Thyroid gland (tissue), 4 donors: ENCODE measurements at regions not wholly inside any gene's neighbourhood (a gene's known extent, or its start where the extent isn't known, plus 50 kb on each side); places are given as distances from the start of the nearest gene placed in this dataset.
A peak's percentile ranks its signal among the peaks of the same experiment; 100 is the strongest.

Experiments used
- DNase-seq, 2 donors: peaks; one replicate each; pipeline ENCODE4 v3.0.0-alpha.2; 2019
- H3K27ac ChIP-seq, 3 donors: fragments of 200-600 bp; sonication (generic); 1 replicate in 2 of 3; 2 replicates in 1 of 3; pipeline ENCODE4 v1.5.1; 2016 to 2019; ENCODE audit warnings: mild to moderate bottlenecking in 1 of 3, moderate library complexity in 1 of 3
- H3K27me3 ChIP-seq: fragments of 200-600 bp; sonication (generic); one replicate; pipeline ENCODE4 v1.5.1; 2019
- H3K36me3 ChIP-seq, 2 donors: fragments of 200-600 bp; sonication (generic); one replicate each; pipeline ENCODE4 v1.5.1; 2016 to 2019
- H3K4me1 ChIP-seq, 2 donors: fragments of 200-600 bp; sonication (generic); one replicate each; pipeline ENCODE4 v1.5.1; 2017 to 2019
- H3K4me3 ChIP-seq, 3 donors: fragments of 200-600 bp; sonication (generic); replicated peaks in 1 of 3; 1 replicate in 2 of 3; 2 replicates in 1 of 3; pipeline ENCODE4 v1.5.1; 2016; ENCODE audit warnings: mild to moderate bottlenecking in 1 of 3
- H3K9me3 ChIP-seq: fragments of 200-600 bp; sonication (generic); one replicate; pipeline ENCODE4 v1.5.1; 2017
- POLR2A ChIP-seq, 2 donors: fragments of 450-650 bp; IDR thresholded peaks; one replicate each; pipeline ENCODE4 v1.6.1; 2017; ENCODE audit warnings: antibody characterized with exemption in 2 of 2, mild to moderate bottlenecking in 2 of 2, moderate library complexity in 1 of 2
- WGBS, 2 donors: methylation state at CpG; one replicate each; pipeline ENCODE4 v1.1.5; 2017; 5-methylcytosine and 5-hydroxymethylcytosine counted together
- intact Hi-C: fragments of 100-400 bp; cut with DNase I; formaldehyde crosslinking; loops from one replicate; pipeline ENCODE4 v1.15.1; 2023
- TF ChIP-seq, protein P1 (sequence below), 6 experiments: fragments of 200-600 bp in 3 of 6; fragments of 450-650 bp in 3 of 6; sonication (generic) in 3 of 6; IDR thresholded peaks; one replicate each; pipeline ENCODE4 v1.5.1; 2016 to 2019; ENCODE audit warnings: antibody characterized with exemption in 6 of 6, mild to moderate bottlenecking in 2 of 6, inconsistent platforms in 1 of 6, moderate library complexity in 1 of 6

GRCh38 chr19:28483197-28483596 is 729.8 kb downstream of the UQCRFS1 start:
- no peaks in the 10 kb centered on the region for H3K36me3 ChIP-seq
- no peaks in the 10 kb centered on the region for H3K4me1 ChIP-seq
- H3K9me3 ChIP-seq, result no peaks in the 10 kb centered on the region
- no peak for TF ChIP-seq POLR2A (IDR thresholded peaks at IDR 0.05)
- TF ChIP-seq, protein P1, sequence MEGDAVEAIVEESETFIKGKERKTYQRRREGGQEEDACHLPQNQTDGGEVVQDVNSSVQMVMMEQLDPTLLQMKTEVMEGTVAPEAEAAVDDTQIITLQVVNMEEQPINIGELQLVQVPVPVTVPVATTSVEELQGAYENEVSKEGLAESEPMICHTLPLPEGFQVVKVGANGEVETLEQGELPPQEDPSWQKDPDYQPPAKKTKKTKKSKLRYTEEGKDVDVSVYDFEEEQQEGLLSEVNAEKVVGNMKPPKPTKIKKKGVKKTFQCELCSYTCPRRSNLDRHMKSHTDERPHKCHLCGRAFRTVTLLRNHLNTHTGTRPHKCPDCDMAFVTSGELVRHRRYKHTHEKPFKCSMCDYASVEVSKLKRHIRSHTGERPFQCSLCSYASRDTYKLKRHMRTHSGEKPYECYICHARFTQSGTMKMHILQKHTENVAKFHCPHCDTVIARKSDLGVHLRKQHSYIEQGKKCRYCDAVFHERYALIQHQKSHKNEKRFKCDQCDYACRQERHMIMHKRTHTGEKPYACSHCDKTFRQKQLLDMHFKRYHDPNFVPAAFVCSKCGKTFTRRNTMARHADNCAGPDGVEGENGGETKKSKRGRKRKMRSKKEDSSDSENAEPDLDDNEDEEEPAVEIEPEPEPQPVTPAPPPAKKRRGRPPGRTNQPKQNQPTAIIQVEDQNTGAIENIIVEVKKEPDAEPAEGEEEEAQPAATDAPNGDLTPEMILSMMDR (IDR thresholded peaks at IDR 0.05), result no peak
- intact Hi-C loops, result no loop called here
- H3K4me3 ChIP-seq, result no peak overlapping the region
- H3K27me3 ChIP-seq, result no peaks in the 10 kb centered on the region
- 91 to 96% methylated on average over 3 of the region's 3 CpGs for WGBS, 2 donors
- no peak for DNase-seq
- no peak overlapping the region for H3K27ac ChIP-seq

DNA sequence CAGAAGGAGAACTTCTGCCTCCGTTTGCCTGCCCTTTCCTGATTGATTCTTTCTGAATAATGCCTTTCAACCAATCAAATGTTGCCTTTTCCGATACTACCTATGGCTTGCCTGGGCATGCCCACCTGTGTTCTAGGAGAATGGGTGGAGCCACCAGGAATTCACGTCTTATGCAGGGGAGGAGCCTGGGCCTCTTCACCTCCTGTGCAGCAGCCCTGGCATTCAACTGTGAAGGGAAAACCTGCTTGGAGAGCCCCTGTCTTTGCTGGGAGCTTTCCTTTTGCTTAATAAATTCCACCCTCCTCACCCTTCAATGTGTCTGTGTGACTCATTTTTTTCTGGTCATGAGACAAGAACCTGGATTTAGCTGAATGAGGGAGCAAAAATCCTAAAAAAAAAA is 730.7 kb downstream of the UQCRFS1 start:
- no peaks in the 10 kb centered on the region for H3K27me3 ChIP-seq
- intact Hi-C loops, result no loop called here

DNA sequence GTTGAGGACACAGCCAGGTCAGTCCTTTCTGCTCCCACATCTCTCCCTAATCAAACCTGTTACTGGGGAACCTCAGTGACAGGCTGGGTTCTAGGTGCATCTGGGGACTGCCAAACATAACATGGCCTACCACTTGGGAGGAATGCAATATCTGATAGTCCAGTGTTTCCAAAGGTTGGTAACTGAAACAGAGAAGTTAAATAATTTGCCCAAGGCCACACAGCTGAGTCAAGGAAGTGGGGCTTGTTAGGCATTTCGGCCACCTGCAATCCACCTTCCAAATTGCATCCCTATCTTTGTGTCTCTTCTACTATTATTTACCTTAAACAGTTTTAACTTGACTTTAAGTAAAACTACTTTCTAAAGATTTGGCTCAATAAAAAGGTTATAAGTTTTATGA is 731.3 kb downstream of the UQCRFS1 start:
- TF ChIP-seq POLR2A (IDR thresholded peaks at IDR 0.05), result no peak
- TF ChIP-seq, protein P1 (IDR thresholded peaks at IDR 0.05), result no peak
- Histone ChIP-seq H3K4me1 (no peaks in the 10 kb centered on the region), H3K27me3 (no peaks in the 10 kb centered on the region), H3K4me3 (no peak overlapping the region), H3K27ac (no peak overlapping the region), H3K9me3 (no peaks in the 10 kb centered on the region), H3K36me3 (no peaks in the 10 kb centered on the region)
- intact Hi-C loops, result no loop called here
- no peak for DNase-seq
- 78 to 81% methylated on average over 1 of the region's 1 CpG for WGBS, 2 donors

More for the DNA sequence above, 730.7 kb downstream of the UQCRFS1 start:
- Histone ChIP-seq H3K9me3 (no peaks in the 10 kb centered on the region), H3K27ac (no peak overlapping the region), H3K4me3 (no peak overlapping the region), H3K36me3 (no peaks in the 10 kb centered on the region), H3K4me1 (no peaks in the 10 kb centered on the region)
- whole genome bisulfite sequencing, 2 donors, result 57 to 67% methylated on average over 3 of the region's 3 CpGs
- DNase-seq, result peak in 1 of 2 donors; percentile 20
- no peak for TF ChIP-seq POLR2A (IDR thresholded peaks at IDR 0.05)
- TF ChIP-seq, protein P1 (IDR thresholded peaks at IDR 0.05), result no peak

DNA sequence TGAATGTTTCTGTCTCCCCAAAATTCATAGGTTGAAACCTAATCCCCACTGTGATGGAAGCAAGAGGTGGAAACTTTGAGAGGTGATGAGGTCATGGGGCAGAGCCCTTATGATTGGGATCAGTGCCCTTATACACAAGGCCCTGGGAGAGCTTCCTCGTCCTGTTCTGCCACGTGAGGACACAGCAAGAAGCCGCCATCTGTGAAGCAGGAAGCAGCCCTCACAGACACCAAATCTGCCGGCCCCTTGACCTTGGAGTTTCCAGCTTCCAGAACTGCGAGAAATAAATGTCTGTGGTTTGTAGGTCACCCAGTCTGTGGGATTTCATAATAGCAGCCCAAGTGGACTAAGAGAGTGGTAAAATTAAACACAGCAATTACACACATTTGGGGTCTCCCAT is 737.4 kb downstream of the UQCRFS1 start:
- 42 to 45% methylated on average over 5 of the region's 5 CpGs for WGBS, 2 donors
- H3K4me1 ChIP-seq, result no peaks in the 10 kb centered on the region
- intact Hi-C loops, result no loop called here
- no peaks in the 10 kb centered on the region for H3K27me3 ChIP-seq
- TF ChIP-seq POLR2A (IDR thresholded peaks at IDR 0.05), result no peak
- TF ChIP-seq, protein P1 (IDR thresholded peaks at IDR 0.05), result no peak
- no peak overlapping the region for H3K4me3 ChIP-seq
- H3K9me3 ChIP-seq, result no peaks in the 10 kb centered on the region
- H3K27ac ChIP-seq, result no peak overlapping the region
- no peaks in the 10 kb centered on the region for H3K36me3 ChIP-seq
- no peak for DNase-seq

DNA sequence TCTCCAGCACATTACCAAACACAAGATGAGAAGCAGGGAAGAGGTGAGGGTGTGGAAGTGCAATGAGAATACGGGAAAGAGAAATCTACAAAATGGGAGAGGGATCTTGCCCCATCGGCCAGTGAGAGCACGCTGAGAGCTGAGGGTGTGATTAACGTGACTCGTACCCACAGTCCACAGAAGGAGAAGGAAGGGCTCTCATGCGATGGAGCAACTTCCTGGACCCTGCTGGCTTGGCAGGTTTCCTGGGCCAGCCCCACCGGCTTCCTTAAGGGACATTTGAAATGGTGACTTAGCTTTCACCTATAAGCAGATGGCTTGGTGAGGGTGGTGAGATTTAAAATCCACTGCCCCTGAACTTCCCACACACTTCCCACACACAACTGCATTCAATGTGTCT is 740.1 kb downstream of the UQCRFS1 start:
- 44% methylated on average over 7 of the region's 7 CpGs for WGBS, 2 donors
- no peak overlapping the region for H3K27ac ChIP-seq
- intact Hi-C loops, result no loop called here
- no peaks in the 10 kb centered on the region for H3K9me3 ChIP-seq
- TF ChIP-seq, protein P1 (IDR thresholded peaks at IDR 0.05), result no peak
- TF ChIP-seq POLR2A (IDR thresholded peaks at IDR 0.05), result no peak
- H3K36me3 ChIP-seq, result no peaks in the 10 kb centered on the region
- no peak for DNase-seq
- no peaks in the 10 kb centered on the region for H3K27me3 ChIP-seq
- peaks cover 0 to 7% of the 10 kb centered on the region in 2 donors for H3K4me1 ChIP-seq
- H3K4me3 ChIP-seq, result no peak overlapping the region
